Ammon's horn (tissue), 1 donor: ENCODE measurements at regions not wholly inside any gene's neighbourhood (a gene's known extent, or its start where the extent isn't known, plus 50 kb on each side); places are given as distances from the start of the nearest gene placed in this dataset.
"Not testable (repeated sequence)": the region's sequence is repeated elsewhere in the genome, so short reads cannot be mapped to it uniquely, and the experiment has no call there.

Source experiments
- DNase-seq: peaks from one replicate; pipeline ENCODE4 v3.0.0-alpha.2; 2016; ENCODE audit warnings: low spot score

- not testable (repeated sequence) for DNase-seq
Observed at GRCh38 chr2:89960570-89960969, 1269.1 kb downstream of the RPIA start.

DNA sequence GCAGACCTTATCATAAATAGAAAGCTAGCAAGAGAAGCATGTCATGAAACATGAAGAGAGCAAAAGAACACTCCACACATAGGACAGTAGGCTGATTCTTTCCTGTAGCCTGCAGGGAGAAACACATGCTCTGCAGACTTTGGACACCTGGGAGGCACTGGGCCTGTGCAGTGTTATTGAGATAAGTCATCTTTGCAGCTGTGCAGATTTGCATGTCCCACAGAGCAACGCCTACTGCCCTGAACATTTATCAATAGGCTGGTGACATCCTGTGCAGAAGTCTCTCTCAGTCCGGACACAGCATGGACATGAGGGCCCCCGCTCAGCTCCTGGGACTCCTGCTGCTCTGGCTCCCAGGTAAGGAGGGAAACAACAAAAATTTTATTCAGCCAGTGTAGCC, 1277.1 kb downstream of the RPIA start:
- not testable (repeated sequence) for DNase-seq

DNA sequence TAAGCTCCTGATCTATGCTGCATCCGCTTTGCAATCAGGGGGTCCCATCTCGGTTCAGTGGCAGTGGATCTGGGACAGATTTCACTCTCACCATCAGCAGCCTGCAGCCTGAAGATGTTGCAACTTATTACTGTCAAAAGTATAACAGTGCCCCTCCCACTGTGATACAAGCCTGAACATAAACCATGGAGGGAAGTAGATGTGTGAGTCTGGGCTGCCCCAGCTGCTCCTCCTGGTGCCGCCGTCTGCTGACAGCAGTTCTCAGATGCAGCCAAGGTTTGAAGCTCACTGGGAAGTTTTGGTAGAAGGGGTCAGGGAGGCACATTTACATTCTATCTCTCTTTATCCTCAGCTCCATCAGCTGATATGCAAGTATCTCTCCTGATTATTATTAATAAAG, 1277.7 kb downstream of the RPIA start:
- not testable (repeated sequence) for DNase-seq

DNA sequence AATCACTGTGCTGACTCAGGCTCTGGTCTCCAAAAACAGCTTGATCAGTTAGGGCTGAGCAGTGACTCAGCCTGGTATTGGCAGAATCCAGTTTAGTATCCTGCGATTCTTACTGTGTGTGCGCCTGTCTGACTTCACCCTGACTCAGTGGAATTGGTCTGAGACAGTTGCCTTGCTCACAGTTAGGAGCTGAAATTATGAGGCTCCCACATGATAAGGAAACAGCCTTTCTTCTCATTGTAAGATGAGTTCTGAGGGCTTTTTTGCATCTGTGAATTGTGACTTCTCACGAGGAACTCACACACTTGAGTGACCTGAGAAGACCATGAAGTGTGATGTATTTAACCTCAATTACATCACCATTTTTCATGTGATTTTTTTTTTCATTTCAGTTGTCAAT, 1282.4 kb downstream of the RPIA start:
- peak; percentile 49 for DNase-seq

DNA sequence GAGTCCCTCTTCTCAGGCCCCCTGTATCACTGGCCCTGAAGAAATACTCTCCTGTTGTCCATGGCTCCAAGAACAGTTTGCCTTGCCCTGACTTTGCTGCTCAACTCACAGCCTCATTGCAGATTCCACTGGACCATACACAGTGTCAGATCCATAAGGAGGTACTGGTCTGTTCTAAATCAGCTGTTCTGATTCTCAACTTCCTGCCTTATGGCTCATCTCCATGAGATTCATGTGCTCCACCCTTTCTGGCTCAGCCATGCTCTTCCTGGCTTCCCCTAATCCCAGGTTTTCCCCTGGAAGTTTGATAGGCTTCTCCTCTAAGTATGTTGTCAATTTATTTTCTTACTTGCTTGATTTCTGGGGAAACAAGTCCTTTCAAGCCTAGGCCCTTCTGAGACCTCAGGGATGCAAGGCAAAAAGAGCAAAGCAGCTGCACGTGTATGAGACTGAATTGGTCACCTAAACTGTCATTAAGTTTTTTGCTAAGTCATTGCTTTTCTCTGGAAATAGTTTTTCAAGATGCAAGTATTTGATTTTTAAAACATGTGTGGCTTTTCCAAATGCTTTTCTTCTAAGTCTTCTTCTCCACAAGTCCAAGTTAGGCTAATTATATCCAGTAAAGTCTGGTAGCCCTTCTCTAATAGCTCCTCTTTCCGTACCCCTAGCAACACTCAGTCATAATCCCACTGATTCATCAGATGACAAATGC, 1288.5 kb downstream of the RPIA start:
- not testable (repeated sequence) for DNase-seq

- not testable (repeated sequence) for DNase-seq
Observed at GRCh38 chr2:89982246-89982645, 1290.8 kb downstream of the RPIA start.

GRCh38 chr2:89985650-89986049, 1294.2 kb downstream of the RPIA start:
- not testable (repeated sequence) for DNase-seq

DNA sequence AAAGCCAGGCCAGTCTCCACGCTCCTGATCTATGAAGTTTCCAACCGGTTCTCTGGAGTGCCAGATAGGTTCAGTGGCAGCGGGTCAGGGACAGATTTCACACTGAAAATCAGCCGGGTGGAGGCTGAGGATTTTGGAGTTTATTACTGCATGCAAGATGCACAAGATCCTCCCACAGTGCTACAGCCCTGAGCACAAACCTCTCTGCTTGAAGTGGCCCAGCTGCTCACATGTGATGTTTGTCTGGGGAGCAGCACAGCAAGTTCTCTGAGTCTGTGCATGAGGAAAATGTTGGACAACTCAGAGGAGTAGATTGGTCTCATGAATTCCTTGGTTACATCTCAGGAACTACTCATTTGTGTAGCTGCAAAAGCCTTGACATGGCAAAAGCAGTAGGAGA, 1295.1 kb downstream of the RPIA start:
- not testable (repeated sequence) for DNase-seq

DNA sequence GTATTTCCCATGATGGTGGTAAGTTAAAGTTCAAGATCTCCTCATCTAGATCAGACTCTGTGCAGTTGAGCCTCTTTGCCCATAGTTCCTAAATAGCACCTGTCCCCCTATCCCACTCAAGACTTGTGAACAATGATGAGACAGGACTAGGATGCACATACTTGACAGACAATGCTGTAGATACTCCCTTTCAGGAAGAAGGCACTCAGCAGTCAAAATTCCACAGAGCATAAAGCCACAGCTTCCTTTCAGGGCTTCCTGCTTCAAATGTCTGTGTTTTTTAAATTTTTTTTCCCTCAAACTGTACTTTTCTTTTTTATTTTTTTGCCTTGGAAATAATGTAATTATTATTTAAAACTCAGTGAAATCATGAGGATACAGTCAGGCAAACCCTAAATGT, 1305.3 kb downstream of the RPIA start:
- DNase-seq, result not testable (repeated sequence)

DNA sequence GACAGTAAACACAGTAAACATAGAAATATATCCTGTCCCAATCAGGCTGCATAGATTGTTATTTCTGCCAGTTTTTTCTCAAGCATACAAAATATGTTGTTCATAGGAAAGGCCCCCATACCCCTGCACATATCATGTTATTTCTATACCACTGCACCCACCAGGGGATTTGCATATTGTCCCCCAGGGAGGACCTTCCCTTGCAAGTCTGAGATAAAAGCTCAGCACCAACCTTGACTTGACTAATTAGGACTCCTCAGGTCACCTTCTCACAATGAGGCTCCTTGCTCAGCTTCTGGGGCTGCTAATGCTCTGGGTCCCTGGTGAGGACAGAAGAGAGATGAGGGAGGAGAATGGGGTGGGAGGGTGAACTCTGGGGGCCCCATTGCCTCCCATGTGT, 1313.1 kb downstream of the RPIA start:
- DNase-seq, result not testable (repeated sequence)

GRCh38 chr2:90010442-90011100, 1319.1 kb downstream of the RPIA start:
- DNase-seq, result not testable (repeated sequence)

GRCh38 chr2:90011101-90011443, 1319.6 kb downstream of the RPIA start:
- not testable (repeated sequence) for DNase-seq

DNA sequence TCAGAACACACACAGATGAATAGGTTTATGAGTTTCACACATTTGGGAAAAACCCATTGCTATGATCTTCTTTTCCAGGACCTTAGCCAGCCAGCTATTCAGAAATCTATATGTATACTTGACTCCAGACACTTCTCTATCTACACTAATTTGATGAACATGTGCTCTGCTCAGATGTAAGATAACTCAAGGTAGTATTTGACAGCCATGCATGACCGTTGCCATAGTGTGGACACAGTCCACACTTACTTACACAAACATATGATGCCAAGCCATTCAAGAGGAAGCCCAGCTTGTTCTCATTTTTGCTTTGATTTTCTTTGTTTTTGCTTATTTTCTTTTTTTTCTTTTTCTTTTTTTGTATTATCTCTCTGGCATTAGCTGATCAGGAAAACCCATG, 1328.4 kb downstream of the RPIA start:
- DNase-seq, result not testable (repeated sequence)

- not testable (repeated sequence) for DNase-seq
Observed at GRCh38 chr2:90021234-90021633, 1329.8 kb downstream of the RPIA start.

DNA sequence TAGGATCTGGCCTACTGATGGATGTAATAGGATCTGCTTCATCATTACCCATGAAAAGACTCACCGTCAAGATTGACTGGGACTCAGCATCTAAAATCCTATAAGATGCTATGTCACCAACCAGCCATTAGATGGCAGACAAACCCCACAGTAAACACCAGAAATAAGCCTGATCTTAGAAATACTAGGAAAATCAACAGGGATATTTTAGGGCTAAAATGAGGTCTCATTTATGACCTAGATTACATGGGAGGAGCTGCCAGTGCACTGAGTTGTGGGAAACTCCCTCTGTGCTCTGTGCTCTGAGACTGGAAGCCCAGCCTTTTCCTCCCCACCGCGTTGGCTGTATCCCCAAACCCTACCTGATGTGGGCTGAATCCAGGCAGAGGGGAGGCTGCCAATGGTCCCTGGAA, 1335.8 kb downstream of the RPIA start:
- not testable (repeated sequence) for DNase-seq

- peak; percentile 50 for DNase-seq
Observed at GRCh38 chr2:90028381-90029079, 1337.1 kb downstream of the RPIA start.

DNA sequence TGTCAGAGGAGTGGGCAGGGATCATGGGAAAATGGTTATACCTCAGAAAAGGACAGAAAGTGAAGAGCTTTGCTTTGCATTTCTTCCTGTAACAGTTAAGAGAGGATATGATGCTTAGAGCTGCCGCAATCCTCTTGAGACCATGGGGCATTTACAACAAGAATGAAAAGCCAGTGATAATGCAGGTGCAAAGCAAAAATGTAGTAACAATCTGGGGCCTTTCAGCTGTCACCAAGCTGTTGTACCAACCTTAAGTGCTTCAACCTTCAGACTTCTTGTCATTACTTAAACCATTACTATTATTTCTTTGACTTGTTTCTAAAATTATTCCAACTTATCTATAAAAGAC, 1337.6 kb downstream of the RPIA start:
- not testable (repeated sequence) for DNase-seq

- peak; percentile 40 for DNase-seq
Observed at GRCh38 chr2:90032269-90032668, 1340.8 kb downstream of the RPIA start.

DNA sequence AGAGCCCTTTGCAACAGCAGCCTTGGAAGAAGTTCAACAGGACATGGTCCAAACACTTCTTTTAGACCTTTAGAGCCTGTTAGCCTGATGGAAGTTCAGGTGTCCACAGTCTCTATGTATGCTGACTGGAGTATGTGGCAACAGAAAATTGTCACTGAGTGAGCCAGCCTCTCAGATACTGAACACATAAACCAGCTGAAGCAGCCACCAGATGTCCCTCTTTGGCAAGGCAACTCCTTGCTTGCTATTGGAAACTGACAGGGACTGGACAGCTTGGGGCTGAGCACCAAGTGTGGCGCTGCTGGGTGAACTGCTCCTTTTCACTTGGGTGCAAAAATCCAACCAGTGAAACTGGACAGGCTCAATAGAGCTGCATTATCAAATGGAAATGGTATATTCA, 1344.9 kb downstream of the RPIA start:
- peak; percentile 69 for DNase-seq

GRCh38 chr2:90039093-90039492, 1347.6 kb downstream of the RPIA start:
- not testable (repeated sequence) for DNase-seq

DNA sequence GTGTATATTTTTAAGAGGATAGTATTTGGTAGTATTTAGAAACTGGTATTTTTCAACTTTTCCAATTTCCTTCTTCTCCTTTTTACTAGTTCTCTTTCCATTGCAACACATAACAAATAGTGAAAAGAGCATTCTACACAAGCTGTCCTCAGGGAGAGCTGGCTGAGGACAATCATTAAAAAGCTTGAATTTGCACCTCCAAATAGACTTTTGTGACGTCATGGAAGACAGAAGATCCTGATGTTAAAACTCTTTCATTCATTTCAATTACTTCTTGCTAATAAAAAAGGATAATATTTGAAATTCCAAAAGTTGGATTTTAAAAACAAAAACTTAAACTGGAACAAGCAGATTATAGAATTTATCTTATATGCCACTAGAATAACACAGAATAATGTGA, 1356.3 kb downstream of the RPIA start:
- DNase-seq, result not testable (repeated sequence)

DNA sequence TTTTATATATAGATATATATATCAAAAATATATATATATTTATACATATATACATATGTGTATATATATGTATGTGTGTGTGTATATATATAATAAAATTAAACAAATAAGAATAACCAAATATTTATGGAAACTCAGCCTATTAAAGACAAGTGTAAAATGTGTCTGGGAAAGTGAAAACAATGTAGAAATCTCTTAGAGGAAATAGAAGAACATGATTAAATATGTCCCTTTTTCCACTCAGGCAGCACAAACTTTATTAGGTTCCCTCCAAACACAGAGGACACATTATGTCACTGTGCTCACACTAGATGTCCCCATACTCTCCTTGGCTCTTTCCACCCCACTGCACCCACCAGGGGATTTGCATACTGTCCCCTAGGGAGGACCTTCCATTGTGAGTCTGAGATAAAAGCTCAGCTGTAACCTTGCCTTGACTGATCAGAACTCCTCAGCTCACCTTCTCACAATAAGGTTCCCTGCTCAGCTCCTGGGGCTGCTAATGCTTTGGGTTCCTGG, 1360.7 kb downstream of the RPIA start:
- DNase-seq, result not testable (repeated sequence)
